ENCODE measurements at regions not wholly inside any gene's neighbourhood (a gene's known extent, or its start where the extent isn't known, plus 50 kb on each side); places are given as distances from the start of the nearest gene placed in this dataset.

- no peak for TF ChIP-seq CTCF (IDR thresholded peaks at IDR 0.05)
- no peak for TF ChIP-seq EP300 (IDR thresholded peaks at IDR 0.05; ENCODE audit: borderline replicate concordance in 1 of 2, low read depth in 1 of 2, low read length in 1 of 2)
- TF ChIP-seq USF2 (IDR thresholded peaks at IDR 0.05; ENCODE audit: borderline replicate concordance, low read depth, low read length): no peak
- TF ChIP-seq GABPA (IDR thresholded peaks at IDR 0.05; ENCODE audit: low read depth): no peak
- TF ChIP-seq ZBTB33 (IDR thresholded peaks at IDR 0.05; ENCODE audit: borderline replicate concordance, low read depth): no peak
- no peak for TF ChIP-seq SMC3 (IDR thresholded peaks at IDR 0.05; ENCODE audit: low read depth, low read length)
- TF ChIP-seq RAD21 (IDR thresholded peaks at IDR 0.05; ENCODE audit: low read length): no peak
- no peak for TF ChIP-seq POLR2AphosphoS5 (IDR thresholded peaks at IDR 0.05; ENCODE audit: low read depth, low read length)
- TF ChIP-seq TCF12 (IDR thresholded peaks at IDR 0.05): no peak
- no peak for TF ChIP-seq JUND (IDR thresholded peaks at IDR 0.05)
Observed at GRCh38 chr3:22439626-22440025, 688.6 kb upstream of the ZNF385D start.

Measured in SK-N-SH (cell line).